BLaER1 treated with 17β-estradiol and CSF1 and Interleukin-3, amounts not matched to agents 10 nM and 100 nM (cell line): ENCODE measurements at regions not wholly inside any gene's neighbourhood (a gene's known extent, or its start where the extent isn't known, plus 50 kb on each side); places are given as distances from the start of the nearest gene placed in this dataset.
"Not testable (repeated sequence)": the region's sequence is repeated elsewhere in the genome, so short reads cannot be mapped to it uniquely, and the experiment has no call there.

Experiments used
- H3K27ac ChIP-seq, 11 experiments: shearing (Covaris generic); formaldehyde crosslinking; 2 replicates each; pipeline ENCODE4 v1.8.1; 2022
- H3K27me3 ChIP-seq, 11 experiments: shearing (Covaris generic); formaldehyde crosslinking; 2 replicates each; pipeline ENCODE4 v1.8.1; 2022
- H3K36me3 ChIP-seq, 11 experiments: shearing (Covaris generic); formaldehyde crosslinking; 2 replicates each; pipeline ENCODE4 v1.8.1; 2022
- H3K4me1 ChIP-seq, 10 experiments: shearing (Covaris generic); formaldehyde crosslinking; 2 replicates each; pipeline ENCODE4 v1.8.1; 2022
- H3K4me2 ChIP-seq, 11 experiments: shearing (Covaris generic); formaldehyde crosslinking; 2 replicates each; pipeline ENCODE4 v1.8.1; 2022
- H3K4me3 ChIP-seq, 10 experiments: shearing (Covaris generic); formaldehyde crosslinking; 2 replicates each; pipeline ENCODE4 v1.8.1; 2022
- H3K9ac ChIP-seq, 11 experiments: shearing (Covaris generic); formaldehyde crosslinking; 2 replicates each; pipeline ENCODE4 v1.8.1; 2022
- H3K9me3 ChIP-seq, 11 experiments: shearing (Covaris generic); formaldehyde crosslinking; replicated peaks in 1 of 11; 2 replicates each; pipeline ENCODE4 v1.8.1; 2022
- H4K20me1 ChIP-seq, 11 experiments: shearing (Covaris generic); formaldehyde crosslinking; 2 replicates each; pipeline ENCODE4 v1.8.1; 2022
- Cebpa-rat ChIP-seq, 11 experiments: shearing (Covaris generic); IDR thresholded peaks; 2 replicates each; pipeline ENCODE4 v1.8.1; 2022

DNA sequence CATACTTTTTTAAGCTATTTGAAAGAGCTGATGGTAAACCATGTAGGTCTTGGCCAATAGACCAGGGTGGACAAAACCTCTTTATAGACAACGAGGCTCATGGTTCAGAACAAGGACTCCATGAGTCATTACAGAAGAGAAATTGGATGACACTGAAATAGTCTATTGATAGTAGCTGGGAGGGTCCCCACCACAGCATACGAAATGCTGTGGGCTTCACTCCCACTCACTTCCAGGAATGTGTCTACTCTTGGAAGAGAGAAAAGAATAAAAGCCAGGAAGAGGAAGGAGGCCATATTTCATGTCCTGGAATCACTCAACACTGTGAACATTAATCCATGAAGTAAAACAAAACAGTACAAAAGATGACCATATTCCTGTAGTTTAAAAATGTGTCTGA is 82.3 kb upstream of the MXRA5 start:
- TF ChIP-seq Cebpa-rat (IDR thresholded peaks at IDR 0.05): no peak
- H4K20me1 ChIP-seq: no peaks in the 10 kb centered on the region

DNA sequence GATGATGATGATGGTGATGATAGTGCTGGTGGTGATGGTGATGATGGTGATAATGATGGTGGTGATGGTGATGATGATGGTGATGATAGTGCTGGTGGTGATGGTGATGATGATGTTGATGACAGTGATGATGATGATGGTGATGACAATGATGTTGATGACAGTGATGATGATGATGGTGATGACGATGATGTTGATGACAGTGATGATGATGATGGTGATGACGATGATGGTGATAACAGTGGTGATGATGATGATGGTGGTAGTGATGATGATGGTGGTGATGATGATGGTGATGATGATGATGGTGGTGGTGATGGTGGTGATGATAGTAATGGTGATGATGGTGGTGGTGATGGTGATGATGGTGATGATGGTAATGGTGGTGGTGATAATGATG is 80.1 kb upstream of the MXRA5 start:
- Histone ChIP-seq H3K4me1 (no peaks in the 10 kb centered on the region), H3K36me3 (no peaks in the 10 kb centered on the region)
- no peak for TF ChIP-seq Cebpa-rat (IDR thresholded peaks at IDR 0.05)

More for the DNA sequence above, 82.3 kb upstream of the MXRA5 start:
- Histone ChIP-seq H3K27ac (no peak overlapping the region), H3K4me1 (no peaks in the 10 kb centered on the region), H3K4me3 (no peak overlapping the region), H3K9me3 (no peaks in the 10 kb centered on the region; a peak in 1 of 22 replicates), H3K4me2 (no peak overlapping the region), H3K27me3 (no peaks in the 10 kb centered on the region), H3K36me3 (no peaks in the 10 kb centered on the region), H3K9ac (no peak overlapping the region)

DNA sequence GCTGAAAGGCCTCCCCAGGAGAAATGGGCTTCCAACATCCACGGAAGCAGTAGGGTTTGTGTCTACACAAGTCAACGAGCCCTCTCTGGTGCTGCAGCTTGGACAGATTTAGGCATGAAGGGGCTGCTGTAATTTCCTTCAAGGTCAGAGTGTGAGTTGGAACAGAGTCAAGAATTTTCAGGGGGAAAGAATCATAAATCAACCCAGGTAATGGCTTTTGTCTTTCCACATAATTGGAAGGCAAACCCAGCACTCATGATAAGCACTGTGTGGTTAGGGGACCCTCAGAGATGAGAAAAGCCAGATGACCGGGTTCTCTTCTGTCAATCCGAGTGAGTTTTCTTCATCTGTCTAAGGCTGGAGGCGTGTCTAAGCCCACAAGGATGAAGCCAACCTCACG is 78.6 kb upstream of the MXRA5 start:
- Histone ChIP-seq H3K4me3 (no peak overlapping the region), H3K9me3 (no peaks in the 10 kb centered on the region; a peak in 1 of 22 replicates), H3K9ac (no peak overlapping the region), H3K4me1 (no peaks in the 10 kb centered on the region), H3K27ac (no peak overlapping the region), H3K27me3 (no peaks in the 10 kb centered on the region), H3K4me2 (no peak overlapping the region), H3K36me3 (no peaks in the 10 kb centered on the region), H4K20me1 (no peaks in the 10 kb centered on the region)
- TF ChIP-seq Cebpa-rat (IDR thresholded peaks at IDR 0.05): no peak

More for the DNA sequence above, 80.1 kb upstream of the MXRA5 start:
- H4K20me1 ChIP-seq: no peaks in the 10 kb centered on the region
- H3K9me3 ChIP-seq: no peaks in the 10 kb centered on the region; a peak in 1 of 22 replicates
- no peak overlapping the region for H3K27ac ChIP-seq
- no peak overlapping the region for H3K9ac ChIP-seq
- H3K4me2 ChIP-seq: no peak overlapping the region
- no peak overlapping the region for H3K4me3 ChIP-seq
- H3K27me3 ChIP-seq: no peaks in the 10 kb centered on the region

DNA sequence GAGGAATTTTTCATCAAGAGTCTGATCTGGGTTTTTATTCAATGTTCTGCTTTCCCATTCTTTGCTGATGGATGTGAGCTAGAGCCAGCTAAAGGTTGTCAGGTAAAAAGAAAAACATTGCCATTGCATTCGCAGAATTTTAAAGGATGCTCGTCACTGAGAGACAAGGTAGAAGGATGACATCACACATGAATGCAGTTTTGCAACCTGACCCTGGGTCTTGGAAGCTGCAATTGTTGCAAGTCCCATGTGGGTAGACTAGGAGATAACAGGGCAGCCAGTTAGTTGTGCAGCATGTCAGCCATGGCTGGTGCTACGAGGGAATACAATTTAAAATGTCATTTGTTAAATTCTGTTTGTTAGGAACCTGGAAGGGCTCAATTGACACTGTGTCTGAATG is 73.9 kb upstream of the MXRA5 start:
- no peak overlapping the region for H3K4me2 ChIP-seq
- H3K4me1 ChIP-seq: no peaks in the 10 kb centered on the region
- no peak for TF ChIP-seq Cebpa-rat (IDR thresholded peaks at IDR 0.05)
- H3K27me3 ChIP-seq: no peaks in the 10 kb centered on the region
- H3K27ac ChIP-seq: no peak overlapping the region
- H4K20me1 ChIP-seq: no peaks in the 10 kb centered on the region
- peaks cover 0 to 12% (median 6%) of the 10 kb centered on the region in 11 experiments; a peak in 9 of 22 replicates for H3K9me3 ChIP-seq
- H3K4me3 ChIP-seq: no peak overlapping the region
- no peaks in the 10 kb centered on the region for H3K36me3 ChIP-seq
- no peak overlapping the region for H3K9ac ChIP-seq

DNA sequence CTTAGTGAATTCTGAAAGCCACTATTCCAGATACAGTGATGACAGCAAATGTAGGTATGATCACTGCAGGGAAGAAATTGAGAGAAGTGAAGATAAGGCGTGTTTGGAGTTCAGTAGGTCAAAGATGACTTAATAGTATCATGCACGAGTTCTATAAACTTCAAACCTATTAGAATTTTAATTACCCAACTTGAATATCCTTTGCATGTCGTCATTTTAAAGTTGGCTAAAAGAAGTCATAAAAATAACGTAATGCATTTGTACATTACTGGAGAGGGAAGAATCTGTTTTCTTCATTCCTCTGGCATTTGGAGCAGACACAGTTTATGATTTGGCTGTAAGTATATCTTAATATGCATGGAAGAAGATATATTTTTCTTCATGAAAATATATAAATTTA is 68.6 kb upstream of the MXRA5 start:
- no peak overlapping the region for H3K27ac ChIP-seq
- TF ChIP-seq Cebpa-rat (IDR thresholded peaks at IDR 0.05): no peak
- no peaks in the 10 kb centered on the region for H4K20me1 ChIP-seq
- H3K4me3 ChIP-seq: no peak overlapping the region
- H3K4me1 ChIP-seq: no peaks in the 10 kb centered on the region
- H3K27me3 ChIP-seq: no peaks in the 10 kb centered on the region
- H3K9ac ChIP-seq: no peak overlapping the region
- H3K4me2 ChIP-seq: no peak overlapping the region
- no peaks in the 10 kb centered on the region for H3K36me3 ChIP-seq
- peaks cover 0 to 12% (median 6%) of the 10 kb centered on the region in 11 experiments; a peak in 9 of 22 replicates for H3K9me3 ChIP-seq

DNA sequence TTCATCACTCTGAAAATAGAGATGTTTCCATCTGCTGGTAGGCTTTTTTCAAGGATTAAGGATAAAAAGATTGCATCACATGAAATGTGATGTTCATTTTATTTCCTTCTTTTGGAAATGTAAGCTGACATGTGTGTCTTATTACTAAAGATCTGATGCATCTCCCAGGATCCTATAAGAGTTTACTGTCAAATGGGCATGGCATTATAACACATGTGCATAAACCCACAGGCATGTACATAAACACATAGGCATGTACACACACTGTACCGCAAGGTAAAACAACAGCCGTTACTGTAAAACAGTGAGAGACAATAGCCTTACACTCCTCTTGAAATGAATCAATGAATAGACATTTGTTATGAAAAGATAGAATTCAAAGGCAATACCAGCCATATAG is 65.2 kb upstream of the MXRA5 start:
- H3K36me3 ChIP-seq, H3K9me3 ChIP-seq, H3K27me3 ChIP-seq, H3K4me2 ChIP-seq, H4K20me1 ChIP-seq, H3K4me3 ChIP-seq, H3K4me1 ChIP-seq, H3K9ac ChIP-seq, H3K27ac ChIP-seq: not testable (repeated sequence)

DNA sequence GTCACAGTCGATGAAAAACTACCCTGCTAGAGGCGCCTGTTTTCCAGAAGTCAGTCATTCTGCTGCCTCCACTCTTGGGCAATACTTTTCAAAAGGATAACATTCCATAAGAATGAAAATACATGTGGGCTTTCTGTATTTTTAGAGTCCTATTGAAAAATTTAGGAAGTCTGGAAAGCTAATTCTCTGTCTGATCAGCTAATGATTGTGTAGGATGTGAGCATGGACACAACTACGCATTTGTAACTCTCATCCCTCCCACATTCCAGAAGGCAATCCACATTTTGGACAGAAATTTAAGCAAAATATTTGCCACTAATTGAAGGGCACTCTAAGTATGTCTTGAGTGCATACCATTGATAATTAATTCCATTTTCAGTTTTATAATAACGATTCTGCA is 63.5 kb upstream of the MXRA5 start:
- not testable (repeated sequence) for H3K27ac ChIP-seq, H4K20me1 ChIP-seq, H3K27me3 ChIP-seq, H3K9ac ChIP-seq, H3K4me3 ChIP-seq, H3K4me2 ChIP-seq, H3K36me3 ChIP-seq, H3K9me3 ChIP-seq, H3K4me1 ChIP-seq

DNA sequence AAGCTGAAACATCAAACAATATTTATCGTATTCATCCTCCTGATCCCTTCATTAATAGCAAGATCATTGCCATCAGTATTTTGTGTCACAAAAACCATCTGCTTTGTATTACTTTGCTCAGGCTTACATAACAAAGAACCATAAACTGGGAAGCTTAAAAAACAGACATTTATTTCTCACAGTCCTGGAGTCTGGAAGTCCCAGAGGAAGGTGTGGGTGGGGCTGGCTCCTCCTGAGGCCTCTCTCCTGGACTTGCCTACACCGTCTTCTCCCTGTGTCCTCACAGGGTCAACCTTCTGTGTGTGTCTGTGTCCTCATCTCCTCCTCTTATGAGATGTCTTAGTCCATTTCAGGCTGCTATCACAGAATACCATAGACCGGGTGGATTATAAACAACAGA is 61.3 kb upstream of the MXRA5 start:
- no peaks in the 10 kb centered on the region for H3K36me3 ChIP-seq
- no peak overlapping the region for H3K27ac ChIP-seq
- H4K20me1 ChIP-seq: no peaks in the 10 kb centered on the region
- no peaks in the 10 kb centered on the region for H3K4me1 ChIP-seq
- no peak overlapping the region for H3K9ac ChIP-seq
- H3K4me3 ChIP-seq: no peak overlapping the region
- H3K9me3 ChIP-seq: no peaks in the 10 kb centered on the region
- no peak for TF ChIP-seq Cebpa-rat (IDR thresholded peaks at IDR 0.05)
- no peak overlapping the region for H3K4me2 ChIP-seq
- no peaks in the 10 kb centered on the region for H3K27me3 ChIP-seq

DNA sequence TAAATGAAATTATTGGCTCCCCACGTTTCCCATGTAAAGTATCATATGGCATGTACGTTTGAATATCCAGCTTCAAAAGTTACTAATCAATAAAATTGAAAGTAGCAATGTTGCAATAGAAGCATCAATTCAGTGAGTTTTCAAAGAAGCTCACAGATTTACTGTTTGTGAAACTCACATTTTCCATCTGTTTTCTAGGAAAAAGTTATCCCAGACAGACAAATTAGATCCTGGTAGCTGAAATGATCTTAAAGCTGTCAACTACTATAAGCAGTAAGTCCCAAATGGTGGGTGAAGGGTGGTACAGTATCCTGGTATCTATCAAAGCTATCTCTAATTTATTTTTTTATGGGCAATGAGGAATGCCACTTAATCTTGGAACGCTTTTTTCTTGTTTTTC is 60.7 kb upstream of the MXRA5 start:
- H3K4me3 ChIP-seq: no peak overlapping the region
- no peaks in the 10 kb centered on the region for H3K36me3 ChIP-seq
- no peak overlapping the region for H3K27ac ChIP-seq
- no peak overlapping the region for H3K4me2 ChIP-seq
- no peak overlapping the region for H3K9ac ChIP-seq
- H3K4me1 ChIP-seq: no peaks in the 10 kb centered on the region
- H4K20me1 ChIP-seq: no peaks in the 10 kb centered on the region
- H3K9me3 ChIP-seq: no peaks in the 10 kb centered on the region
- no peak for TF ChIP-seq Cebpa-rat (IDR thresholded peaks at IDR 0.05)
- H3K27me3 ChIP-seq: no peaks in the 10 kb centered on the region

DNA sequence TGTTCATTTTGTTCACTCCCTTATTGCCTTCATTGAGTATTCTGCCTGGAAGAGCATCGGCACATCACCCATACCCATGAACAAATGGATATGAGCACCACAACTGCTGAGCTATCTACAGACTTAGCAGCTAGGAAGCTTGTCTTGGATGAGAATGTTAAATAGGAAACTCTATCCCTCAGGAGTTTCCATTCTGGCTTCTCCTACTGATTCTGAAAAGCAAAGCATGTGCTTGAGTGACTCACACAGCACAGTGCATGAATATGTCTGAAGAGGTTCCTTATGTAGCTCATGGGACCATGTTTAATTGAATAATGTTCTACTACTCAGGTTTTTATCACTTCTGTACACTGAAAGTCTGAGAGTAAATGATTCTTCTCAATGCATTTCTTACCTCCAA is 57.3 kb upstream of the MXRA5 start:
- H3K4me3 ChIP-seq: no peak overlapping the region
- no peak overlapping the region for H3K27ac ChIP-seq
- TF ChIP-seq Cebpa-rat (IDR thresholded peaks at IDR 0.05): no peak
- no peak overlapping the region for H3K4me2 ChIP-seq
- H3K36me3 ChIP-seq: no peaks in the 10 kb centered on the region
- no peaks in the 10 kb centered on the region for H3K9me3 ChIP-seq
- H3K27me3 ChIP-seq: no peaks in the 10 kb centered on the region
- peaks cover 0 to 6% (median 0%) of the 10 kb centered on the region in 10 experiments; a peak in 4 of 20 replicates for H3K4me1 ChIP-seq
- no peaks in the 10 kb centered on the region for H4K20me1 ChIP-seq
- no peak overlapping the region for H3K9ac ChIP-seq
